HCEC 1CT (cell line): ENCODE measurements at regions not wholly inside any gene's neighbourhood (a gene's known extent, or its start where the extent isn't known, plus 50 kb on each side); places are given as distances from the start of the nearest gene placed in this dataset.
A peak's percentile ranks its signal among the peaks of the same experiment; 100 is the strongest.

Experiments used
- DNase-seq: peaks from one replicate; pipeline ENCODE4 v3.0.0-alpha.2; 2017

GRCh38 chr4:89416960-89417359 is 109.4 kb upstream of the GPRIN3 start:
- DNase-seq: no peak

- no peak for DNase-seq
These were observed 105.9 kb upstream of the GPRIN3 start for GRCh38 chr4:89413518-89413917.

GRCh38 chr4:89411539-89412309 is 104.1 kb upstream of the GPRIN3 start:
- no peak for DNase-seq

- DNase-seq: peak; percentile 13
These were observed 103.1 kb upstream of the GPRIN3 start for GRCh38 chr4:89410687-89411086.

- no peak for DNase-seq
These were observed 96.9 kb upstream of the GPRIN3 start for GRCh38 chr4:89404530-89404929.

GRCh38 chr4:89403826-89404225 is 96.2 kb upstream of the GPRIN3 start:
- DNase-seq: peak; percentile 17

- DNase-seq: no peak
These were observed 92.9 kb upstream of the GPRIN3 start for GRCh38 chr4:89400287-89401035.

- no peak for DNase-seq
These were observed 91.0 kb upstream of the GPRIN3 start for GRCh38 chr4:89398644-89399043.

GRCh38 chr4:89398146-89398545 is 90.5 kb upstream of the GPRIN3 start:
- DNase-seq: no peak

GRCh38 chr4:89397441-89397840 is 89.8 kb upstream of the GPRIN3 start:
- no peak for DNase-seq

GRCh38 chr4:89382439-89382838 is 74.8 kb upstream of the GPRIN3 start:
- no peak for DNase-seq

- DNase-seq: no peak
These were observed 73.4 kb upstream of the GPRIN3 start for GRCh38 chr4:89380980-89381379.

GRCh38 chr4:89379511-89380044 is 72.0 kb upstream of the GPRIN3 start:
- DNase-seq: no peak

- DNase-seq: no peak
These were observed 65.8 kb upstream of the GPRIN3 start for GRCh38 chr4:89373394-89373793.

- no peak for DNase-seq
These were observed 64.0 kb upstream of the GPRIN3 start for GRCh38 chr4:89371614-89372013.

GRCh38 chr4:89369581-89369980 is 62.0 kb upstream of the GPRIN3 start:
- DNase-seq: no peak

GRCh38 chr4:89368861-89369260 is 61.3 kb upstream of the GPRIN3 start:
- no peak for DNase-seq

GRCh38 chr4:89365776-89366175 is 58.2 kb upstream of the GPRIN3 start:
- DNase-seq: peak; percentile 4

GRCh38 chr4:89365375-89365774 is 57.8 kb upstream of the GPRIN3 start:
- DNase-seq: no peak

GRCh38 chr4:89364541-89364940 is 56.9 kb upstream of the GPRIN3 start:
- DNase-seq: no peak

- no peak for DNase-seq
These were observed 56.2 kb upstream of the GPRIN3 start for GRCh38 chr4:89363786-89364185.

- DNase-seq: no peak
These were observed 51.5 kb upstream of the GPRIN3 start for GRCh38 chr4:89358935-89359638.

- DNase-seq: no peak
These were observed 50.2 kb upstream of the GPRIN3 start for GRCh38 chr4:89357787-89358186.
